Ureter (tissue), 1 donor: ENCODE measurements at regions not wholly inside any gene's neighbourhood (a gene's known extent, or its start where the extent isn't known, plus 50 kb on each side); places are given as distances from the start of the nearest gene placed in this dataset.

ENCODE experiments used
- DNase-seq: peaks from one replicate; pipeline ENCODE4 v3.0.0-alpha.2; 2020; ENCODE audit warnings: low spot score
- donor health status: DM: yes; HTN: yes; CAD: no.

DNA sequence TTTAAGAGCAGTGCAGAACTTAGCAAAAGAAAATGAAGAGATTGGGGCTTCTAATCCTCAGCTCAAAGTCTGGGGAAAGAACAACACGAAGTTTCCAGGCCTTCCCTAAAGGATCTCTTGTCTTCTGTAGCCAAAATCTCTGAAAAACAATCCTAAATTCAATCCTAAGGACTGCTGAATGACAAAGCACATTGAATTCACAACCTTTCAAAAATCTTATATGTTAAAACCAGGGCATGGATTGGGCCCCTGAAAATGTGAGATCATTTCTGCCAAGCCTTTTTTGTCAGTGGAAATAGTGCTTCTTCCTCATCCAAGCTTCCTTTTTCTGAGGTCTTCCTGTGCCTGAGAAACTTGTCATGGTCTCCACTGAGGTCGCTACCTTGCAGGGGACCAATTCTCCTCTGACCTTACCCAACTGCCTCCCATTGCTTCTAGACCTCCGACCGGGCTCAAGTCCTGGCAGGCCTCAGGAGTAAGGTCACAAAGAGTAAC is 126.2 kb upstream of the ARID1B start:
- no peak for DNase-seq

DNA sequence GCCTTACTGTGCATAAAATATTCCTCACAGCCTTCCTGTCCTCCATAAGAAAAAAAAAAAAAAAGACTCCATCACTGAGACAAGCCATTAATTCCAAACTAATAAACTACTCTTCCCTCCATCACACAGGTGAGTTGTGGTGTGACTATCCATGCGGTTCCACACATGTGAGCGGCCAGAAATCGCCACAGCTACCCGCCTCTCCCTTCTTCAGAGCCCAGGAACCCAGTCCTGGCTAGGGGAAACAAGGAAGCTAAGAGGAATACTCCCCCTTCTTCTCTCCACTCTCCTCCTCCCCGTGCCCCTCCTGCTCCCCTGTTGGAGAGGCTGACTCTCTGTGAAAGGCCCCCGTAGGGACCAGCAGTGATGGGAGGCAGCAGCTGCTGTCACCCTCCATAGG is 128.6 kb upstream of the ARID1B start:
- DNase-seq, result no peak

GRCh38 chr6:156647991-156648390 is 129.2 kb upstream of the ARID1B start:
- no peak for DNase-seq

DNA sequence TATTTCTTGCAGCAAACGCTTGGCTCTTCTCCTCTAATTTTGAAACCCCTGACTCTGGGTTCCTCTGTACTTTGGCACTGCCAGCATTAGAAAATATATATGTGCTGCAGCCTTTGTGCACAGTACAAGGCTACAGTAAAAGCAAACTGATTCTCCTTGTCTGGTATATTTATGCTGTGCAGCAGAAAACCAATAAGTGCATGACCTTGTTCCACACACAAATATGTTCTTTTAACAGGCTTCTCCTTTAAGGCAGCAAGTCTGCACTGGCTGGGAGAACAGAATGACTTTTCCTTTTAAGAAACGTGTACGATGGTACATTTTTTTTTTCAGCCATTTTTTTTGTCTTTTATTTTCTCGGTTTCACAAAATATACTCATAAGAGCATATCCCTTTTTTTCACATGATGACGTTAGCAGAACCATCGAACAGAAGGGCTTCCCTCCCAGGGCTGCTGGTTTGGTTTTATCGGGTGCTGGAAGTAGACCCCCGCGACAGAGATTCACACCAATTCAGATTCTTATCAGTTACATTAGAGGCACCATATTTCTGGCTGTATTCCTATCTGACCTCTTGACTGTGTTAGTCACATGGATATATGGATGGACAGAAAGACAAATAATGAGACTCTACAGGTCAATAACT is 129.9 kb upstream of the ARID1B start:
- DNase-seq, result no peak

DNA sequence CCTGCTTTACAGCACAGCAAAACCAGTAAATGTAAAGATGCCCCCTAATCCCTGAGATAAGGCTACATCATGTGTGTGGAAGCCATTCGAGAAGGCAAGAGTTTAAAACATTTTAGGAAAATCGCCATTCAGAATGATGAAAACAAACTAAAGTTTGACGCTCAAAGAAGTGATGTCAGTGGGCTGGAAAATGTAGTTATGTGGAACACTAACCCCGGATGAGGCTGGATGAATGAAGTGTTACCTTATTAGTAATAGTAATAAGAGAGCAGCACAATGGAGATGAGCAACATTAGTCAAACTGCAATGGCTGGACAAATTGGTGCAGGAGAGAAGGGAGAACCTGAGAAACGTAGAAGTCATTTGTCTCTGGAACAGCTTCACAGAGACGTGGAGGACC is 130.7 kb upstream of the ARID1B start:
- DNase-seq, result no peak

DNA sequence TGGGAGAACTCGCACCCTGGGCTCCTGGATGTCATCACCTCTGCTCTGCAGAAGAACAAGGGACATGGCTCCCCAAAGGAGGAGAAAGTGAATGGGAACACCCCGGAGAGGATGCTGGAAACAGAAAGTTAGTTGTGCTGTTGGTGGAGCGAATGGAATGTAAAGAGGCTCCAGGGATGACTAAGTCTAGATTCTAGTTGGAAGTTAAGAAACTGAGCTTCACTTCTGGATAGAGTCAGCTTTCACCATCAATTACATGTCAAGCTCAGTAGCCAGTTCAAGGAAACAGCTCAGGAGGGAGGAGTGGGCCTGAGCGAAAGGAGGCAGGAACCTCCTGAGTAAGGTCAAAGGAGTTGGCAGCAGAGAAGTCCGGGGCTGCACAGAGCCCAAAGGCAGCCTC is 132.1 kb upstream of the ARID1B start:
- DNase-seq, result no peak

GRCh38 chr6:156639009-156639721 is 138.0 kb upstream of the ARID1B start:
- no peak for DNase-seq

GRCh38 chr6:156638581-156638980 is 138.6 kb upstream of the ARID1B start:
- no peak for DNase-seq

DNA sequence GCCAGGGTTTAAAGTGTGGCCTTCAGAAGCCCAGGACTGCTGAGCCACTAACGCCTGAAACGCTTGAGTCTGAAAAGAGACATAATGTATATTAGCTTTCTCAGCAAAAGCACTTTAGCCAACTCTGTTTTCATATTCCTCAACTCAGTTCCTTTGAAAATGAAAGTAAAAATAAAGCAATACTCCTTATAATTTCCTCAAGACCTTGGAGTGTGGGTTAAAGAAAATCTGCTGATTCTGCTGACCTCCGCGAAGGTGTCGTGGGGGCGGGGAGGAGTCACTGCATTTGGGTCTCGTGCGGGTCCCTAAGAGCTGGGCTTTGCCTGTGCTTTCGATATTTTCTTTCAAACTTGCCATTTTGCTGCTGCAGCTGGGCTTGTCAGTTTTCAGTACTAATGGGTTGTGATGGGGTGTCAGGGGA is 142.2 kb upstream of the ARID1B start:
- no peak for DNase-seq

DNA sequence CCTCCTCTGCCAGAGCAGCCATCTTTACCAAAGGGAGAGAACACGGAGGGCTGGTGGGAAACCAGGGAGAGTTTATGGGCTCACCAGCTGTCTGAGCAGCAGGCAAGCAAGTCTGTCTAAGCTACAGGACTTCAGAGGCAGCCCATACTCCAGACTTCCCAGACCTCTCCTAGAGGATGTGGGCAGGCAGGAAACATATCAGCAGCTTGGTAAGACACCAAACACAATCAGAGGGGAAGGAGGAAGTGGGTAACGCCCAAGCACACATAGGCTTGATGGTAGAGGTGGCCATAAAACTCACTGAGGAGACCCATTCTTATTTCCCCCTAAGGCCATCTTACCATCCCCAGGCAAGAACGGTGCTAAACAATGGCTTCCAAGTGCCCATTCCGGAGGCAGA is 143.1 kb upstream of the ARID1B start:
- DNase-seq, result no peak

DNA sequence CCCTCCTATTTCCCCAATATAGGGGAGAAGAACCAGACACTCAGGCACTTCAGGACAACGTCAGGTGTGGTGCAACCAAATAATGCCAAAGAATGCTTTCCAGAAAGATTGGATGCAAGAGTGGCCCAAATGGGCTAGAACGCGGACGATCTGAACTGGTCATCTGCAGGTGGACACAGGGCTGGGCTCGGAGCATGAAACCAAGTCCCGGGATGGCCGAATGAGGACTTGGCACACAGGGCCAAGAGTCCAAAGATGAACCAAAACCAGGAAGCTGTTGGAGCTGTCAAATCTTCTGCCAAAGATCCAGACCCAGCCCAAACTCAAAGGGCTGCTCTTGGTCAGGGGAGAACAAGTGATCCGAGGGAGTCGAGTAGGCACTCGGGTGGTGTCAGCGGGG is 143.9 kb upstream of the ARID1B start:
- DNase-seq, result no peak

DNA sequence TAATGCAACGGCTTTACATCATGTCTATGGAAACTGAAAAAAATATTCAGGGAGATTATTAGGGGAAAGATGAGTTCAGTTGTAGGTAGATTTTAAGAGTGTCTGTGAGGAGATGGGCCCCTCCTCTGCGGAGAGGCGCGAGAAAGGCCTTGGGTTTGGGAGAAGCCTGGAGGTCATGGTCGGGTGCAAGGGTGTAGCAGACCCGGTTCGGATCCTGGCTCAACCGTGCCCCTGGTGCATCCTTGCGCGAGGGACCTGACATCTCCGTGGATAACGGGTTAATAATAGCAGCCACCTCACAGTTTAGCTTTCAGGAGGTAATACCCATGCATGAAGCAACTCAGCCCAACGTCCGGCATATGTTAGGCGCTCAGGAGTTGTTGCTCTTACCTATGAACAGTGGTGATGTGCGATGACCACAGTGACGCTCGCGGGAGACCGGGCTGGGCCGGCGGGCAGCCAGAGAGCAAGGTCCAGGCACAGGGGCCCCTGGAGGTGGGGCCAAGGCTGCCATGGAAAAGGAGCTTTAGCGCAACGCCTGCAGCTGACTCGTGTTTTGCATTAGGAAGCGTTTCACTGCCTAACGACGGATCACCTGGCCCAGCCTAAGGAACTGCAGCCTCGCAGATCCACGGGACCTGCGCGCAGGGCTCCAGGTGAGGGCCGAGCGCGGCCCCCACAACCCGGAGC is 146.4 kb upstream of the ARID1B start:
- DNase-seq, result no peak

- no peak for DNase-seq
Measured at GRCh38 chr6:156628805-156629204, 148.4 kb upstream of the ARID1B start.

GRCh38 chr6:156627524-156627923 is 149.7 kb upstream of the ARID1B start:
- no peak for DNase-seq

GRCh38 chr6:156622185-156622584 is 155.0 kb upstream of the ARID1B start:
- DNase-seq, result no peak

- no peak for DNase-seq
Measured at GRCh38 chr6:156620331-156620730, 156.8 kb upstream of the ARID1B start.

GRCh38 chr6:156618600-156619205 is 158.5 kb upstream of the ARID1B start:
- DNase-seq, result no peak

GRCh38 chr6:156617941-156618340 is 159.2 kb upstream of the ARID1B start:
- DNase-seq, result no peak

- DNase-seq, result no peak
Measured at GRCh38 chr6:156617376-156617775, 159.8 kb upstream of the ARID1B start.

DNA sequence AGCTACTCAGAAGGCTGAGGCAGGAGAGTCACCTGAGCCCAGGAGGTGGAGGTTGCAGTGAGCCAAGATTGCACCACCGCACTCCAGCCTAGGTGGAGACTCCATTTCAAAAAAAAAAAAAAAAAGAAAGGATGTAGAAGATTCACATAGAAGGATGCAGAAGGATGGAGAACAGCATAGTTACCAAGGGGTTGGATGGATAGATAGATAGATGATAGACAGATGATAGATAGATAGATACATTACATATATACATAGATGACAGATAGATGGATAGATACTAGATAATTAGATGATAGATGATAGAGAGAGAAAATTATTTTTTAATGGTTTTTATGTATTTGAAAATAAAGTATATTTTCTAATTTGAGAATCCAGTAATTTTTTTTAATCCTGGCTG is 160.7 kb upstream of the ARID1B start:
- no peak for DNase-seq

DNA sequence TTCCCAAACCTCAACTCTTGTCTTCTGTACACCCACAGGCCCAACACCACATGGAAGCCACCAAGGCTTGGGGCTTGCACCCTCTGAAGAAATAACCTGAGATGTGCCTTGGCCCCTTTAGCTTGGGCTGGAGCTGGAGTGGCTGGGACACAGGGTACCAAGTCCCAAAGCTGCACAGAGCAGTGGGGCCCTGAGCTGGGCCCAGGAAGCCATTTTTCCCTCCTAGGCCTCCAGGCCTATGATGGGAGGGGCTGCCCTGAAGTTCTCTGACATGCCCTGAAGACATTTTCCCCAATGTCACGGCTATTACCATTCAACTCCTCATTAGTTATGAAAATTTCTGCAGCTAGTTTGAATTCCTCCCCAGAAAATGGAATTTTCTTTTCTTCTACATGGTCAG is 163.2 kb upstream of the ARID1B start:
- DNase-seq, result no peak

DNA sequence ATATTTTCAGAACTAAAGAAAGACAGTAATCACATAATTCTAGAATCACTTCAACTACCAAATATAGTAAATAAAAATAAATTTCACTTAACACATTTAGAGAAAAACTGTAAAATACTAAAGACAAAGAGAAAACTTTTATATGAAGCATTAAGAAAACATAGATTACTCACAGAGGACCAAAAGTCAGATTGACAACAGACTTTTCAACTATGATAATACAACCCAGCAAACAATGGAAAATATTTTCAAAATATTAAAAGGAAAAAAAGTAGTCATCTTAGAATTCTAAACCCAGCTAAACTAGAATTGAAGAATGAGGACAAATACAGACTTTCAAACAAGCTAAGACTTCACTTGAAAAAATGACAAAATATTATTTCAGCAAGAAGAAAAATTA is 164.8 kb upstream of the ARID1B start:
- DNase-seq, result no peak

DNA sequence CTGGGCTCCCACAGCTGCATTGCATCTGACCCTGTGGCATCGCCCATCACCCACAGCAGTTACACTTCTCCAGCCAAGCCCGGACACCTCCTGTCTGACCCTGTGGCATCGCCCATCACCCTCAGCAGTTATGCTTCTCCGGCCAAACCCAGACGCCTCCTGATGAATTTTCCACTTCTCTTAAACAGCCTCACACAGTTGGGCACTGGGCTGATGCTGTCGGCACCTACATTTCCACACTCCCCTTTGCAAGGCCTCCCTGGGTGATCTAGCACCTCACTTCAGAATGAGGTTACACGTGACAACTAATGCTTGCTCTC is 175.2 kb upstream of the ARID1B start:
- no peak for DNase-seq
